Smooth muscle cell (in vitro differentiated cells): ENCODE measurements at regions not wholly inside any gene's neighbourhood (a gene's known extent, or its start where the extent isn't known, plus 50 kb on each side); places are given as distances from the start of the nearest gene placed in this dataset.
"Not testable (repeated sequence)": the region's sequence is repeated elsewhere in the genome, so short reads cannot be mapped to it uniquely, and the experiment has no call there.

Experiments
- DNase-seq: peaks from one replicate; lab custom pipeline; 2025; ENCODE audit not compliant: unreplicated experiment; lab: John Stamatoyannopoulos, UW
- H2AFZ ChIP-seq: fragments of 200-600 bp; sonication (generic); 2 replicates; pipeline ENCODE4 v1.6.0; 2016; ENCODE audit warnings: antibody characterized with exemption, low read depth, mild to moderate bottlenecking
- H3F3A ChIP-seq: fragments of 200-600 bp; sonication (generic); 2 replicates; pipeline ENCODE4 v1.6.0; 2017; ENCODE audit warnings: antibody characterized with exemption, low read depth
- H3K27ac ChIP-seq: fragments of 200-600 bp; sonication (generic); 2 replicates; pipeline ENCODE4 v1.5.1; 2016; ENCODE audit warnings: low read depth, mild to moderate bottlenecking
- H3K27me3 ChIP-seq: fragments of 200-600 bp; sonication (generic); 2 replicates; pipeline ENCODE4 v1.6.1; 2016; ENCODE audit warnings: low read depth, mild to moderate bottlenecking
- H3K36me3 ChIP-seq: fragments of 200-600 bp; sonication (generic); 2 replicates; pipeline ENCODE4 v1.5.1; 2016; ENCODE audit warnings: low read depth
- H3K4me1 ChIP-seq: fragments of 200-600 bp; sonication (generic); 2 replicates; pipeline ENCODE4 v1.5.1; 2016; ENCODE audit warnings: low read depth
- H3K4me2 ChIP-seq: fragments of 200-600 bp; sonication (generic); 2 replicates; pipeline ENCODE4 v1.6.0; 2016; ENCODE audit warnings: mild to moderate bottlenecking
- H3K4me3 ChIP-seq: fragments of 200-600 bp; sonication (generic); 2 replicates; pipeline ENCODE4 v1.5.1; 2016; ENCODE audit warnings: mild to moderate bottlenecking
- H3K79me2 ChIP-seq: fragments of 200-600 bp; sonication (generic); 2 replicates; pipeline ENCODE4 v1.6.0; 2016; ENCODE audit warnings: low read depth, mild to moderate bottlenecking
- H3K9ac ChIP-seq: fragments of 200-600 bp; sonication (generic); 2 replicates; pipeline ENCODE4 v1.6.0; 2016; ENCODE audit warnings: low read depth
- H3K9me3 ChIP-seq: fragments of 200-600 bp; sonication (generic); replicated peaks from 2 replicates; pipeline ENCODE4 v1.5.1; 2016; ENCODE audit warnings: low read depth
- H4K20me1 ChIP-seq: fragments of 200-600 bp; sonication (generic); 2 replicates; pipeline ENCODE4 v1.6.0; 2016; ENCODE audit warnings: low read depth
- WGBS: methylation state at CpG from one replicate; pipeline ENCODE4 v1.1.7; 2016; ENCODE audit warnings: low lambda C conversion rate; 5-methylcytosine and 5-hydroxymethylcytosine counted together
- TF ChIP-seq, protein P1 (sequence below): fragments of 200-600 bp; sonication (generic); IDR thresholded peaks from 2 replicates; pipeline ENCODE4 v1.5.1; 2017; ENCODE audit warnings: borderline replicate concordance, mild to moderate bottlenecking, antibody characterized with exemption; ENCODE audit not compliant: insufficient read depth, poor library complexity, severe bottlenecking

DNA sequence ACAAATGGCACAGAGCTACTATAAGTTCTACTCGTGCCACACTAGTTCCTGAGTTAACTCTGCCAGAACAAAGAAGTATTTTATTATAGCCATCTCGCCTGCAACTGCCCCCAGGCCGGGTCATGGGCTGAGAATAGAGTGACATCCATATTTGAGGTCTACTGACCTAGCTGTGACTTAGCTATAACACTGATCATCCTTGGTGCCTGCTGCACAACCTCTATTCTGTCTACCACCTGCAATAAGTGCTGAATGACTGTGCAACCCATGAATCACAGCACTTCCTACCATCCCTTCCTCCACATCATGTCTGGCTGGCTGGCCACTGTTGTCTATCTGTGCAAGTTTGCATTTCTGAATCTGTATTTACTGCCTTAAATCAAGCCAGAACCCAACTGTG, 506.5 kb upstream of the TBL1XR1 start:
- Histone ChIP-seq H3K36me3 (no peaks in the 10 kb centered on the region), H3K4me2 (no peak overlapping the region), H3K79me2 (no peaks in the 10 kb centered on the region), H3K4me1 (no peaks in the 10 kb centered on the region), H3F3A (no peaks in the 10 kb centered on the region), H3K9me3 (no peaks in the 10 kb centered on the region), H3K4me3 (no peak overlapping the region), H4K20me1 (no peaks in the 10 kb centered on the region), H3K27ac (no peak overlapping the region), H2AFZ (no peak overlapping the region), H3K9ac (no peak overlapping the region), H3K27me3 (no peaks in the 10 kb centered on the region)
- TF ChIP-seq, protein P1, sequence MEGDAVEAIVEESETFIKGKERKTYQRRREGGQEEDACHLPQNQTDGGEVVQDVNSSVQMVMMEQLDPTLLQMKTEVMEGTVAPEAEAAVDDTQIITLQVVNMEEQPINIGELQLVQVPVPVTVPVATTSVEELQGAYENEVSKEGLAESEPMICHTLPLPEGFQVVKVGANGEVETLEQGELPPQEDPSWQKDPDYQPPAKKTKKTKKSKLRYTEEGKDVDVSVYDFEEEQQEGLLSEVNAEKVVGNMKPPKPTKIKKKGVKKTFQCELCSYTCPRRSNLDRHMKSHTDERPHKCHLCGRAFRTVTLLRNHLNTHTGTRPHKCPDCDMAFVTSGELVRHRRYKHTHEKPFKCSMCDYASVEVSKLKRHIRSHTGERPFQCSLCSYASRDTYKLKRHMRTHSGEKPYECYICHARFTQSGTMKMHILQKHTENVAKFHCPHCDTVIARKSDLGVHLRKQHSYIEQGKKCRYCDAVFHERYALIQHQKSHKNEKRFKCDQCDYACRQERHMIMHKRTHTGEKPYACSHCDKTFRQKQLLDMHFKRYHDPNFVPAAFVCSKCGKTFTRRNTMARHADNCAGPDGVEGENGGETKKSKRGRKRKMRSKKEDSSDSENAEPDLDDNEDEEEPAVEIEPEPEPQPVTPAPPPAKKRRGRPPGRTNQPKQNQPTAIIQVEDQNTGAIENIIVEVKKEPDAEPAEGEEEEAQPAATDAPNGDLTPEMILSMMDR = no peak
- no peak for DNase-seq
- WGBS = 90% methylated on average over 3 of the region's 3 CpGs

DNA sequence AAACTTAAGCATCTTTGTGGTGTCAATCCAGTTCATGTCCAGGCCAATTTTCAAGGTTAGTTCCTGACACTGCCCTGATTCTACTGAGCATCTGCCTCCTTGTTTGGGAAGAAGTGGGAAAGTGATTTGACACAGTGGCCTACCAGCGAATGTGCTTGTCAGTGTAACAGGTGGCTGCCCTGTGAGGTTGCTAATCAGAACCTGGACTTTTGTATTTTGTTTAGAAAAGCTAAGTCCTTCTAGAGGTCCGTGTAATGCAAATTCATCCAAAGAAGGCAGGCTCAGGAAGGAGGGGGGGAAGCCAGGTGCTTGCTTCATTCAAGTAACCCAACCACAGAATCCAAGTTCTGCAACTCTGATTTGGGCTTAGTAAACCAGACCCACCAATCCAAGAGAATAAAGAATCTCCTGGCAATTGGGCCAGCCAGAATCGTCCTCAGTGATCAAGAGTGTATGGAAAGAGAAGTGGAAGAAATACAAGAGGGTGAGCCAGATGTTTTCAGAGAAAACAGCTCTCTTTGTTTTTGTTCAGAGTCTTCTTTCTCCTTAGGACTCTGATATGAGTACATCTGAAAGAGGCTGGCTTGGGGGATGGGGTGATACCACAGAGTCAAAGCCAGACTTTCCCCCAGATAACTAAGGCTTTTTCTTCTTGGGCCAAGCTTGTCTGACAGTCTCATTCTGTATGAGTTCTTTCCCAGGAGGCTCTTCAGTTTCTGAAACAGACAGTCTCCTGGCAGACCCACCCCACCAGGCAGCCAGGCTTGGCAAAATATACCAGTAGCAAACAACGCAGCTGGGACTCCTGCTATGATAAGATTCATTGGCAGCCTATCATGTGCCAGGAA, 508.9 kb upstream of the TBL1XR1 start:
- H3K79me2 ChIP-seq = no peaks in the 10 kb centered on the region
- H3K9ac ChIP-seq = no peak overlapping the region
- no peak for DNase-seq
- no peaks in the 10 kb centered on the region for H3K36me3 ChIP-seq
- no peaks in the 10 kb centered on the region for H3K4me1 ChIP-seq
- H3K9me3 ChIP-seq = no peaks in the 10 kb centered on the region
- H4K20me1 ChIP-seq = no peaks in the 10 kb centered on the region
- no peak overlapping the region for H2AFZ ChIP-seq
- H3F3A ChIP-seq = no peaks in the 10 kb centered on the region
- 83% methylated on average over 4 of the region's 4 CpGs for WGBS
- TF ChIP-seq, protein P1 = no peak
- H3K27ac ChIP-seq = no peak overlapping the region
- H3K4me3 ChIP-seq = no peak overlapping the region
- no peak overlapping the region for H3K4me2 ChIP-seq
- no peaks in the 10 kb centered on the region for H3K27me3 ChIP-seq

DNA sequence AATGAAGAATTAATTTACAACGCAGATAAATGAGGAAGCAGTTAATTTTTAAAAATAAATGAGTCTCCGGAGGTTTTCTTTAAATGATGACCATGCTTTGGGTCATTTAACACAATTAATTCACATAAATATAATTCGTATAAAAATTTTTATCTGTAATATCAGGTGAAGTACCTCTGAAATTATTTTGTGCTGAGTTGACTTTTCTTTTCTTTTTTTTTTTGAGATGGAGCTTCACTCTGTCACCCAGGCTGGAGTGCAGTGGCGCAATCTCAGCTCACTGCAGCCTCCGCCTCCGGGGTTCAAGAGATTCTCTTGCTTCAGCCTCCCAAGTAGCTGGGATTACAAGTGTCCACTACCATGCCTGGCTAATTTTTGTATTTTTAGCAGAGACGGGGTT, 512.2 kb upstream of the TBL1XR1 start:
- not testable (repeated sequence) for H3K4me2 ChIP-seq, H3K9me3 ChIP-seq, H3K4me3 ChIP-seq, DNase-seq, H3K27me3 ChIP-seq, H3K9ac ChIP-seq, H4K20me1 ChIP-seq, H2AFZ ChIP-seq, H3K36me3 ChIP-seq, H3K27ac ChIP-seq, H3K79me2 ChIP-seq, H3K4me1 ChIP-seq
- WGBS = 98% methylated on average over 7 of the region's 7 CpGs
- peaks cover 12% of the 10 kb centered on the region for H3F3A ChIP-seq

DNA sequence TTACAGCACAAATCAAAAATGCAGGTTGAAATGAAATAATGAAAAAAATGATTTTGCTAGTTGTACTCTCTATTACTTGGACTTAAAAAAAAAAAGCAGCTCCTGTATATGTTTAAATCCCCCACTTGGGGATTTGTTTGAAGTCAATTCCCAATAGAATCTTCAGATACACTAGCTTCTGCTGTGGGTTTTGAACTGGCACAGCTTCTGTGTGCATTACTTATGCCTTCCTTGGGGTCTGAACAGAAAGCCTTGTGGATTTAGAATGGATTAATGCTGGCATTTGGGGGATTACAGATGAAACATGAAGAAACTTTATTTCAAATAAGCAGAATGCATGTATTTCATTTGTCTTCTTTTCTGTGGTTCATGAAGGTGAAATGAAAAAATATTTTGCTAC, 513.2 kb upstream of the TBL1XR1 start:
- Histone ChIP-seq H3K9me3 (no peaks in the 10 kb centered on the region), H3K27ac (no peak overlapping the region), H4K20me1 (no peaks in the 10 kb centered on the region), H3K27me3 (no peaks in the 10 kb centered on the region), H3K4me1 (no peaks in the 10 kb centered on the region), H3K4me3 (no peak overlapping the region), H3K36me3 (no peaks in the 10 kb centered on the region), H3K79me2 (no peaks in the 10 kb centered on the region), H3K9ac (no peak overlapping the region), H3F3A (peaks cover 12% of the 10 kb centered on the region), H3K4me2 (no peak overlapping the region), H2AFZ (no peak overlapping the region)
- TF ChIP-seq, protein P1 = no peak
- no peak for DNase-seq
